Transverse colon (tissue), 3 donors: ENCODE measurements at regions not wholly inside any gene's neighbourhood (a gene's known extent, or its start where the extent isn't known, plus 50 kb on each side); places are given as distances from the start of the nearest gene placed in this dataset.

Source experiments
- CTCF ChIP-seq, 5 experiments: fragments of 200-600 bp in 3 of 5; fragments of 450-650 bp in 2 of 5; sonication (generic) in 3 of 5; IDR thresholded peaks; 1 replicate in 2 of 5; 2 replicates in 3 of 5; pipeline ENCODE4 v1.5.1; 2016 to 2017; ENCODE audit warnings: antibody characterized with exemption in 5 of 5, inconsistent platforms in 3 of 5, mild to moderate bottlenecking in 2 of 5, moderate library complexity in 1 of 5
- POLR2A ChIP-seq: fragments of 450-650 bp; IDR thresholded peaks from one replicate; pipeline ENCODE4 v1.6.1; 2016; ENCODE audit warnings: antibody characterized with exemption, mild to moderate bottlenecking, moderate library complexity

DNA sequence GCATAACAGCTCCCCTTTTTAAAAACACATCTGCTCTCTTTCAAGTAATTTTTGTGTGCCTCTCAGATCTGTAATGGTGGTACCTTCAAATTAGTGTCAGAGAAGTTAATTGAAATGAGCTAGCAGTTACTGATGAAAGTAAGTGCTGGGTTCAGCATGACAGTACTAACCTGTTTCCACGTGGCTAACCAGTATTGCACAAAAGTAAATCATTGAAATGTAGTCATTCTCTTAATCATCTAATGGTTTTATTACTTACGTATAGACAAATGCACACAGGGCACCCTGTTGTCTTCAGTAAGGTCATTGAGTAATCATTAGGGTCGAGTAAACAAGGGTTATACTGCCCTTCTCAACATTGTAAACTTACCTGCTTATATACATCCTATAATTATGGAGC is 157.8 kb upstream of the PRR16 start:
- TF ChIP-seq CTCF (IDR thresholded peaks at IDR 0.05) (no peak), POLR2A (no peak)
